ENCODE measurements at regions not wholly inside any gene's neighbourhood (a gene's known extent, or its start where the extent isn't known, plus 50 kb on each side); places are given as distances from the start of the nearest gene placed in this dataset.
"Not testable (repeated sequence)": the region's sequence is repeated elsewhere in the genome, so short reads cannot be mapped to it uniquely, and the experiment has no call there.

- H3K23ac ChIP-seq (ENCODE audit: low read depth, low read length); H3K9me3 ChIP-seq (ENCODE audit: control insufficient read depth, insufficient read depth, low read length); POLR2A ChIA-PET (ENCODE audit: unreplicated experiment); dilution Hi-C loops (cut with HindIII; ENCODE audit: low sequenced_read_pairs, unreplicated experiment); H3K9me1 ChIP-seq (ENCODE audit: insufficient read depth, low read length); H3K4me1 ChIP-seq (ENCODE audit: control insufficient read depth, insufficient read depth, low read length); H3K56ac ChIP-seq (ENCODE audit: extremely low read depth, insufficient read depth, low read length); H2BK15ac ChIP-seq (ENCODE audit: low read depth, low read length); H2AK9ac ChIP-seq (replicated peaks; ENCODE audit: low read depth, low read length, poor library complexity); CTCF ChIA-PET; H4K20me1 ChIP-seq (ENCODE audit: insufficient read depth, low read length); H3K9ac ChIP-seq (ENCODE audit: low read depth, low read length); H2AFZ ChIP-seq (replicated peaks; ENCODE audit: low read length, poor library complexity); in situ Hi-C loops (cut with MboI; ENCODE audit: low sequenced_read_pairs); H3K79me1 ChIP-seq (ENCODE audit: low read depth in 1 of 2, low read length in 2 of 2); intact Hi-C loops (cut with micrococcal nuclease); H3K36me3 ChIP-seq (ENCODE audit: control insufficient read depth, insufficient read depth, low read length); BruUV-seq (replicated peaks); H3K27me3 ChIP-seq (ENCODE audit: control insufficient read depth, insufficient read depth, low read length): not testable (repeated sequence)
- H3K18ac ChIP-seq (ENCODE audit: low read depth, low read length), result peak overlapping the region; percentile 62
- H2BK5ac ChIP-seq (ENCODE audit: low read depth, low read length, poor library complexity, severe bottlenecking), result peak overlapping the region; percentile 83
- peak overlapping the region; percentile 76; the same call in 1 of the 2 replicates for H3K14ac ChIP-seq (replicated peaks; ENCODE audit: low read depth, low read length)
- WGBS, 2 experiments (ENCODE audit: extremely low coverage in 2 of 2, insufficient read length in 1 of 2), result no CpG with 5 or more reads among the region's 72 CpGs
- H3K4ac ChIP-seq (ENCODE audit: low read depth, low read length), result peak overlapping the region; percentile 85
- ATAC-seq (ENCODE audit: low read depth) (peak; percentile 91), DNase-seq (peak; percentile 65)
- 0 out of 2 replicates have a peak overlapping the region, but pooled peaks have one; percentile 55 for H2BK20ac ChIP-seq (ENCODE audit: low read depth, low read length)
- H4K5ac ChIP-seq (ENCODE audit: low read depth, low read length), result 0 out of 2 replicates have a peak overlapping the region, but pooled peaks have one; percentile 56
- peak overlapping the region; percentile 70 for H3K27ac ChIP-seq (ENCODE audit: insufficient read depth, low read length)
- H4K8ac ChIP-seq (ENCODE audit: low read depth in 2 of 2, low read length in 2 of 2), result peak overlapping the region in 1 of 2 experiments; percentile 91; a peak in 2 of 4 replicates
- H3K4me3 ChIP-seq (ENCODE audit: insufficient read depth, low read depth, low read length), result peak overlapping the region; percentile 60
- peak overlapping the region; percentile 53; the same call in 1 of the 2 replicates for H3K4me2 ChIP-seq (ENCODE audit: low read depth, low read length)
- peak overlapping the region; percentile 84 for H4K91ac ChIP-seq (ENCODE audit: insufficient read depth, low read depth, low read length)
- H2AK5ac ChIP-seq (ENCODE audit: low read depth, low read length), result peak overlapping the region; percentile 39; the same call in 1 of the 2 replicates
- H2BK120ac ChIP-seq (ENCODE audit: low read depth, low read length), result peak overlapping the region; percentile 52; the same call in 1 of the 2 replicates
Observed at GRCh38 chr1:120558303-120559060, 143.6 kb downstream of the NBPF8 start.

GRCh38 chr1:120561767-120562166 lies 146.9 kb downstream of the NBPF8 start:
- H2BK15ac ChIP-seq (ENCODE audit: low read depth, low read length); H3K56ac ChIP-seq (ENCODE audit: extremely low read depth, insufficient read depth, low read length); H3K18ac ChIP-seq (ENCODE audit: low read depth, low read length); H4K5ac ChIP-seq (ENCODE audit: low read depth, low read length); H3K4me1 ChIP-seq (ENCODE audit: control insufficient read depth, insufficient read depth, low read length); H3K9me3 ChIP-seq (ENCODE audit: control insufficient read depth, insufficient read depth, low read length); H2AK9ac ChIP-seq (replicated peaks; ENCODE audit: low read depth, low read length, poor library complexity); POLR2A ChIA-PET (ENCODE audit: unreplicated experiment); BruUV-seq (replicated peaks); H2BK120ac ChIP-seq (ENCODE audit: low read depth, low read length); H3K23ac ChIP-seq (ENCODE audit: low read depth, low read length); H4K91ac ChIP-seq (ENCODE audit: insufficient read depth, low read depth, low read length); intact Hi-C loops (cut with micrococcal nuclease); H3K27me3 ChIP-seq (ENCODE audit: control insufficient read depth, insufficient read depth, low read length); H2BK20ac ChIP-seq (ENCODE audit: low read depth, low read length); H3K9ac ChIP-seq (ENCODE audit: low read depth, low read length); ATAC-seq (ENCODE audit: low read depth); H2AFZ ChIP-seq (replicated peaks; ENCODE audit: low read length, poor library complexity); H3K9me1 ChIP-seq (ENCODE audit: insufficient read depth, low read length); H2AK5ac ChIP-seq (ENCODE audit: low read depth, low read length); H3K27ac ChIP-seq (ENCODE audit: insufficient read depth, low read length); CTCF ChIA-PET; dilution Hi-C loops (cut with HindIII; ENCODE audit: low sequenced_read_pairs, unreplicated experiment); H3K4ac ChIP-seq (ENCODE audit: low read depth, low read length); H4K8ac ChIP-seq (ENCODE audit: low read depth in 2 of 2, low read length in 2 of 2); H3K14ac ChIP-seq (replicated peaks; ENCODE audit: low read depth, low read length); H3K36me3 ChIP-seq (ENCODE audit: control insufficient read depth, insufficient read depth, low read length); H4K20me1 ChIP-seq (ENCODE audit: insufficient read depth, low read length); H3K4me2 ChIP-seq (ENCODE audit: low read depth, low read length); H3K4me3 ChIP-seq (ENCODE audit: insufficient read depth, low read depth, low read length); in situ Hi-C loops (cut with MboI; ENCODE audit: low sequenced_read_pairs); H2BK5ac ChIP-seq (ENCODE audit: low read depth, low read length, poor library complexity, severe bottlenecking); DNase-seq; H3K79me1 ChIP-seq (ENCODE audit: low read depth in 1 of 2, low read length in 2 of 2): not testable (repeated sequence)
- WGBS, 2 experiments (ENCODE audit: extremely low coverage in 2 of 2, insufficient read length in 1 of 2), result no CpG with 5 or more reads among the region's 3 CpGs

Data from IMR-90 (cell line).